Sigmoid colon (tissue), 6 donors: ENCODE measurements at regions not wholly inside any gene's neighbourhood (a gene's known extent, or its start where the extent isn't known, plus 50 kb on each side); places are given as distances from the start of the nearest gene placed in this dataset.

ENCODE experiments used
- DNase-seq: peaks from one replicate; pipeline ENCODE4 v3.0.0-alpha.2; 2019
- H3K27ac ChIP-seq, 4 donors: fragments of 200-600 bp; sonication (generic); one replicate each; pipeline ENCODE4 v1.5.1; 2016 to 2019; ENCODE audit warnings: mild to moderate bottlenecking in 1 of 4
- H3K27me3 ChIP-seq, 3 donors: fragments of 200-600 bp; sonication (generic); one replicate each; pipeline ENCODE4 v1.5.1; 2019; ENCODE audit warnings: mild to moderate bottlenecking in 1 of 3
- H3K36me3 ChIP-seq, 4 donors: fragments of 200-600 bp; sonication (generic); one replicate each; pipeline ENCODE4 v1.5.1; 2016 to 2019
- H3K4me1 ChIP-seq, 4 donors: fragments of 200-600 bp; sonication (generic); one replicate each; pipeline ENCODE4 v1.5.1; 2017 to 2019
- H3K4me3 ChIP-seq, 4 donors: fragments of 200-600 bp; sonication (generic); one replicate each; pipeline ENCODE4 v1.5.1; 2017 to 2019; ENCODE audit warnings: mild to moderate bottlenecking in 2 of 4, moderate library complexity in 1 of 4
- H3K9me3 ChIP-seq, 4 donors: fragments of 200-600 bp in 3 of 4; sonication (generic) in 3 of 4; one replicate each; pipeline versions ENCODE4 v1.5.1 to v1.6.1; 2013 to 2019
- CTCF ChIP-seq, 4 experiments: fragments of 450-650 bp in 3 of 4; fragments of 200-600 bp in 1 of 4; IDR thresholded peaks; one replicate each; pipeline ENCODE4 v1.5.1; 2016 to 2019; ENCODE audit warnings: antibody characterized with exemption in 4 of 4, mild to moderate bottlenecking in 3 of 4, moderate library complexity in 2 of 4
- EP300 ChIP-seq, 4 donors: sonication (generic); formaldehyde crosslinking; IDR thresholded peaks; one replicate each; pipeline ENCODE4 v1.6.1; 2017; ENCODE audit warnings: antibody characterized with exemption in 4 of 4
- POLR2A ChIP-seq, 2 donors: fragments of 450-650 bp; IDR thresholded peaks; one replicate each; pipeline ENCODE4 v1.6.1; 2016; ENCODE audit warnings: antibody characterized with exemption in 2 of 2, mild to moderate bottlenecking in 2 of 2, moderate library complexity in 2 of 2
- POLR2AphosphoS5 ChIP-seq, 4 donors: sonication (generic); formaldehyde crosslinking; IDR thresholded peaks; one replicate each; pipeline ENCODE4 v1.6.1; 2017; ENCODE audit warnings: antibody characterized with exemption in 4 of 4
- WGBS, 2 donors: extraction: QIAGEN DNeasy Blood & Tissue Kit; methylation state at CpG; one replicate each; pipeline ENCODE4 v1.1.7; 2013; 5-methylcytosine and 5-hydroxymethylcytosine counted together
- intact Hi-C: fragments of 100-400 bp; cut with DNase I; formaldehyde crosslinking; loops from one replicate; pipeline ENCODE4 v1.15.1; 2023
- donor health status: healthy with polysubstance abuse.
- donor health status: healthy.

GRCh38 chr13:78036841-78037240 lies 118.2 kb upstream of the EDNRB start:
- TF ChIP-seq POLR2AphosphoS5 (IDR thresholded peaks at IDR 0.05), result no peak
- TF ChIP-seq CTCF (IDR thresholded peaks at IDR 0.05), result no peak
- no peak for TF ChIP-seq EP300 (IDR thresholded peaks at IDR 0.05)
- no peak for TF ChIP-seq POLR2A (IDR thresholded peaks at IDR 0.05)
- intact Hi-C loops, result no loop called here
- H3K4me3 ChIP-seq, result no peak overlapping the region

GRCh38 chr13:78035500-78035899 lies 116.9 kb upstream of the EDNRB start:
- Histone ChIP-seq H3K36me3 (no peaks in the 10 kb centered on the region), H3K4me1 (no peaks in the 10 kb centered on the region), H3K27me3 (no peaks in the 10 kb centered on the region), H3K27ac (no peak overlapping the region), H3K9me3 (no peaks in the 10 kb centered on the region), H3K4me3 (no peak overlapping the region)
- intact Hi-C loops, result no loop called here
- no peak for TF ChIP-seq POLR2A (IDR thresholded peaks at IDR 0.05)
- no peak for TF ChIP-seq POLR2AphosphoS5 (IDR thresholded peaks at IDR 0.05)
- TF ChIP-seq EP300 (IDR thresholded peaks at IDR 0.05), result no peak
- TF ChIP-seq CTCF (IDR thresholded peaks at IDR 0.05), result no peak
- DNase-seq, result no peak
- whole genome bisulfite sequencing, 2 donors, result 57 to 81% methylated on average over 1 of the region's 1 CpG

More at GRCh38 chr13:78036841-78037240, 118.2 kb upstream of the EDNRB start:
- Histone ChIP-seq H3K36me3 (no peaks in the 10 kb centered on the region), H3K27me3 (no peaks in the 10 kb centered on the region), H3K4me1 (no peaks in the 10 kb centered on the region), H3K27ac (no peak overlapping the region), H3K9me3 (no peaks in the 10 kb centered on the region)
- DNase-seq, result no peak

- 56 to 75% methylated on average over 3 of the region's 3 CpGs for WGBS, 2 donors
- intact Hi-C loops, result no loop called here
These were observed 114.9 kb upstream of the EDNRB start for GRCh38 chr13:78033509-78033908.

GRCh38 chr13:78032132-78032531 lies 113.5 kb upstream of the EDNRB start:
- intact Hi-C loops, result no loop called here
- no peak overlapping the region for H3K4me3 ChIP-seq
- no peak for DNase-seq
- H3K27ac ChIP-seq, result no peak overlapping the region
- no peaks in the 10 kb centered on the region for H3K36me3 ChIP-seq
- H3K27me3 ChIP-seq, result no peaks in the 10 kb centered on the region
- H3K4me1 ChIP-seq, result no peaks in the 10 kb centered on the region
- H3K9me3 ChIP-seq, result no peaks in the 10 kb centered on the region
- no peak for TF ChIP-seq POLR2AphosphoS5 (IDR thresholded peaks at IDR 0.05)
- no peak for TF ChIP-seq CTCF (IDR thresholded peaks at IDR 0.05)
- TF ChIP-seq EP300 (IDR thresholded peaks at IDR 0.05), result no peak
- TF ChIP-seq POLR2A (IDR thresholded peaks at IDR 0.05), result no peak

More at GRCh38 chr13:78033509-78033908, 114.9 kb upstream of the EDNRB start:
- no peaks in the 10 kb centered on the region for H3K9me3 ChIP-seq
- no peaks in the 10 kb centered on the region for H3K27me3 ChIP-seq
- H3K36me3 ChIP-seq, result no peaks in the 10 kb centered on the region
- TF ChIP-seq POLR2A (IDR thresholded peaks at IDR 0.05) (no peak), EP300 (IDR thresholded peaks at IDR 0.05) (no peak), POLR2AphosphoS5 (IDR thresholded peaks at IDR 0.05) (no peak), CTCF (IDR thresholded peaks at IDR 0.05) (no peak)
- no peak overlapping the region for H3K27ac ChIP-seq
- no peaks in the 10 kb centered on the region for H3K4me1 ChIP-seq
- no peak overlapping the region for H3K4me3 ChIP-seq
- no peak for DNase-seq

- WGBS, 2 donors, result 77 to 92% methylated on average over 2 of the region's 2 CpGs
- TF ChIP-seq POLR2AphosphoS5 (IDR thresholded peaks at IDR 0.05) (no peak), EP300 (IDR thresholded peaks at IDR 0.05) (no peak), CTCF (IDR thresholded peaks at IDR 0.05) (no peak), POLR2A (IDR thresholded peaks at IDR 0.05) (no peak)
- Histone ChIP-seq H3K27me3 (no peaks in the 10 kb centered on the region), H3K4me1 (no peaks in the 10 kb centered on the region), H3K9me3 (no peaks in the 10 kb centered on the region), H3K27ac (no peak overlapping the region), H3K36me3 (no peaks in the 10 kb centered on the region), H3K4me3 (no peak overlapping the region)
- intact Hi-C loops, result no loop called here
- no peak for DNase-seq
These were observed 111.8 kb upstream of the EDNRB start for GRCh38 chr13:78030341-78030896.
